CD4-positive, CD25-positive, alpha-beta regulatory T cell (primary cell): ENCODE measurements at regions not wholly inside any gene's neighbourhood (a gene's known extent, or its start where the extent isn't known, plus 50 kb on each side); places are given as distances from the start of the nearest gene placed in this dataset.

ENCODE experiments used
- ATAC-seq, 2 donors: fragments of 150-1000 bp; cut with Tn5 transposase; one replicate each; pipeline ENCODE4 v1.10.0; 2021; ENCODE audit warnings: low read depth in 2 of 2, moderate number of reproducible peaks in 2 of 2, moderate library complexity in 1 of 2
- DNase-seq, 3 donors: peaks; one replicate each; pipeline versions ENCODE4 v3.0.0 to v3.0.0-alpha.2; 2012 to 2022; ENCODE audit warnings: mixed read lengths in 1 of 3
- H3K27ac ChIP-seq: one replicate; pipeline ENCODE4 v1.7.0; 2013; ENCODE audit warnings: mild to moderate bottlenecking, low read length; ENCODE audit not compliant: insufficient read depth, poor library complexity, severe bottlenecking
- H3K27me3 ChIP-seq: one replicate; pipeline ENCODE4 v1.7.0; 2013; ENCODE audit warnings: low read length; ENCODE audit not compliant: control insufficient read depth, insufficient read depth
- H3K36me3 ChIP-seq: one replicate; pipeline ENCODE4 v1.7.0; 2013; ENCODE audit warnings: mild to moderate bottlenecking, low read length, moderate library complexity; ENCODE audit not compliant: control insufficient read depth, insufficient read depth
- H3K4me1 ChIP-seq: 2 replicates; pipeline ENCODE4 v1.7.0; 2013; ENCODE audit warnings: mild to moderate bottlenecking, low read length; ENCODE audit not compliant: insufficient read depth, control insufficient read depth, poor library complexity, severe bottlenecking
- H3K4me3 ChIP-seq: one replicate; pipeline ENCODE4 v1.7.0; 2013; ENCODE audit warnings: low read depth, mild to moderate bottlenecking, low read length, moderate library complexity
- H3K9me3 ChIP-seq, 2 experiments: 1 replicate in 1 of 2; 2 replicates in 1 of 2; pipeline ENCODE4 v1.7.0; 2013; ENCODE audit warnings: low read length in 2 of 2, mild to moderate bottlenecking in 1 of 2, moderate library complexity in 1 of 2; ENCODE audit not compliant: control insufficient read depth in 2 of 2
- H3K27ac Mint-ChIP-seq, 3 donors: one replicate each; pipeline ENCODE4 v1.8.0; 2020 to 2022; ENCODE audit warnings: mild to moderate bottlenecking in 3 of 3, mixed read lengths in 3 of 3, moderate library complexity in 2 of 3
- H3K27me3 Mint-ChIP-seq: one replicate; pipeline ENCODE4 v1.8.0; 2022; ENCODE audit warnings: mild to moderate bottlenecking, mixed read lengths
- H3K36me3 Mint-ChIP-seq: one replicate; pipeline ENCODE4 v1.8.0; 2020; ENCODE audit warnings: mixed read lengths
- H3K4me1 Mint-ChIP-seq, 4 donors: one replicate each; pipeline ENCODE4 v1.8.0; 2020 to 2022; ENCODE audit warnings: mixed read lengths in 4 of 4, mild to moderate bottlenecking in 1 of 4
- H3K4me3 Mint-ChIP-seq, 4 donors: one replicate each; pipeline ENCODE4 v1.8.0; 2020 to 2022; ENCODE audit warnings: mild to moderate bottlenecking in 4 of 4, mixed read lengths in 4 of 4, moderate library complexity in 3 of 4
- H3K9me3 Mint-ChIP-seq, 7 donors: one replicate each; pipeline ENCODE4 v1.8.0; 2020 to 2022; ENCODE audit warnings: mixed read lengths in 7 of 7, mild to moderate bottlenecking in 3 of 7, moderate library complexity in 2 of 7

DNA sequence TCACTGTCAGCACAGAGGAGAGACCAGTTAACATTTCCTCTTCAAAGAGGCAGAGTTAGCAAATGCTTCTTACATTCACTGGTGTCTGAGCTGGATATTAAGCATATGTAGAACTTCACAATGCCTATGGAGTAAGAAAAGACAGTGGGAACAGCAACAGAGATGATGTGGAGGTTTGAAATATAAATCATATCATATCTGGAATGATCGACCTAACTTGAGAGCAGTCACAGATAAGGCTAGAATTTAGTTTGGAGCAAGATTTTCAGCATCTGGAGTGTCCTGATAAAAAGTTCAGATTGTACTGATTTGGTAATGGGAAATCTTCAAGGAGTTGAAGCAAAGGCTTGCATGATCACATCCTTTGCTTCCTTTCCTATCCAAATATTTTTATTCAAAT lies 90.5 kb upstream of the ANKRD50 start:
- peaks cover 0 to 2% of the 10 kb centered on the region in 2 experiments for H3K9me3 ChIP-seq
- no peak overlapping the region for H3K4me3 ChIP-seq
- H3K27me3 ChIP-seq, result no peaks in the 10 kb centered on the region
- no peaks in the 10 kb centered on the region for H3K4me1 Mint-ChIP-seq
- no peak overlapping the region for H3K27ac Mint-ChIP-seq
- no peak for DNase-seq
- H3K9me3 Mint-ChIP-seq, result peaks cover under 1 to 13% (median 5%) of the 10 kb centered on the region in 7 donors
- H3K4me3 Mint-ChIP-seq, result no peak overlapping the region
- ATAC-seq, result no peak
- no peaks in the 10 kb centered on the region for H3K36me3 ChIP-seq
- H3K27me3 Mint-ChIP-seq, result no peaks in the 10 kb centered on the region
- H3K27ac ChIP-seq, result no peak overlapping the region
- no peaks in the 10 kb centered on the region for H3K4me1 ChIP-seq
- no peaks in the 10 kb centered on the region for H3K36me3 Mint-ChIP-seq

DNA sequence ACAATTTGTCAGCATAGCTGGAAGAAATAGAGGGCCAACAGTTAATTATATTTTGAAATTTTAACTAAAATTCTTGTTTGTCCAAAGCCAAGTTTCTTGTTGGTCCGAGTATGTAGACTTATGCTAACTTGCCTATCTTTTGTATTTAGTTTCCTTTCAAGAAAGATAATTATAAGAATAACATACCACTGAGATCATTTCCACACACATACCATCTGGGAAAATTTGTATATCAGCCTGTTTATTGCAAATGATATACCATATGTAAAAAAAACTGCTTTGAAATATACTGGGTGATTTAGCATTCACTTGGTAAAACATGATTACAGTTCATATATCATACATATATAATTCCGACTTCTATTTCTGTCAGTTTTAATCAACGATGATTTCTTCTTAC lies 84.7 kb upstream of the ANKRD50 start:
- Histone ChIP-seq H3K4me3 (no peak overlapping the region), H3K36me3 (no peaks in the 10 kb centered on the region), H3K4me1 (no peaks in the 10 kb centered on the region), H3K27ac (no peak overlapping the region), H3K27me3 (no peaks in the 10 kb centered on the region), H3K9me3 (no peaks in the 10 kb centered on the region)
- Mint-ChIP-seq H3K9me3 (peaks cover 0 to 19% (median 2%) of the 10 kb centered on the region in 7 donors), H3K4me1 (no peaks in the 10 kb centered on the region), H3K27ac (no peak overlapping the region), H3K36me3 (no peaks in the 10 kb centered on the region), H3K27me3 (no peaks in the 10 kb centered on the region), H3K4me3 (no peak overlapping the region)
- ATAC-seq (no peak), DNase-seq (no peak)

DNA sequence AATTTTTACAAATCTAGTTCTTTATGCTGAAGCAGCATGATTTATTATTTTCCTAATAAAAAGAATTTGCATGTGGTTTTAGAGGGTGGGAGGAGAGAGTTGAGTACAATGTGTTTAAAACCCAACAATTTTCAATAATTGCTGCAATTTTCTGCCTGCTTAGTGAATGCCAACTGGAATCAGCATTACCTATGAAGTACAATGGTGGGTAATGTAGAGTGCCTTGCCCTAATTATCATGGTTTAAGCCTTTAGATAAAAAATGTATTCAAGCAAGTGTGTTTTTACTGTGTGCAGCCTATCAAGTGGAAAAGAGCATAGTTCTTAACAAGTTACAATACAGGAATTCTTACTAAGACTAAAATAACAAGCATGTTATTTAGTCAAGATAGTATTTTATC lies 77.9 kb upstream of the ANKRD50 start:
- H3K27ac Mint-ChIP-seq, result no peak overlapping the region
- Histone ChIP-seq H3K9me3 (no peaks in the 10 kb centered on the region), H3K27ac (no peak overlapping the region), H3K36me3 (no peaks in the 10 kb centered on the region), H3K4me1 (no peaks in the 10 kb centered on the region), H3K27me3 (no peaks in the 10 kb centered on the region), H3K4me3 (no peak overlapping the region)
- ATAC-seq, result no peak
- no peaks in the 10 kb centered on the region for H3K4me1 Mint-ChIP-seq
- H3K36me3 Mint-ChIP-seq, result no peaks in the 10 kb centered on the region
- DNase-seq, result no peak
- no peak overlapping the region for H3K4me3 Mint-ChIP-seq
- H3K9me3 Mint-ChIP-seq, result peaks cover 0 to 11% (median 2%) of the 10 kb centered on the region in 7 donors
- no peaks in the 10 kb centered on the region for H3K27me3 Mint-ChIP-seq

DNA sequence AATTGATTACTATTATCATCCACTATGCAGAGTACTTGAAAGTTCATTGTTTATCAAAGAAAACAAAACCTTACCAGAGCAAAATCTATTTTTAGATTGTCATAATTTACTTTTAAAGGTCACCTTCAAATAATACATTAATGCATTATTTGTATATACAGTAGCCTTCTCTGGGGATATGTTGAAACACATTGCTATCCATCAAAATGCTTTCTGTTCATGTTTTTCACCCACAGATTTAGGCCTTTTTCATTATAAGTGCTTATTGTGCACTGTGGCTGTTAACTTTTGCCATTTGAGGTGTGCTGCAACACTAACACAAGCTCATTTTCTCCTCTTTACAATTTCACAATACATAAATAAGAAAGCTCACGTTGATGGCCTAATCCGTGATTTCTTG lies 74.1 kb upstream of the ANKRD50 start:
- no peaks in the 10 kb centered on the region for H3K4me1 Mint-ChIP-seq
- ATAC-seq, result no peak

DNA sequence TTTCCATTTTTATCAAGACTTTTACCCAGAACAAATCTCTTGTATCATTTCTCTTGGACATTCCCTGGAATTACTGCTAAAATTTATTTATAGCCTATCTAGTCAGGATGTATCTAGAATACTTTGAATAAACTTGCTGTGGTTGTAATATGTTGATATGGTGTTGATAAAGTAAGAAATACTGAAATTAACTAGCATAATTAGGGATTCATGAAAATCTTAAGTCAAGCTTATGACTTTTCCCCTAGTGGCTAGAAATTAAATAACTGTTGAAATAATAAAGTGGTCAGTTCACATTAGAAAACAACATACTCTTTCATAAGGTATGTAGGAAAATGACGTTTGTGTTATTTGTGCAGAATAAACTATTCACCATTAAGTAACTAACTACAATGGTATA lies 73.1 kb upstream of the ANKRD50 start:
- no peak overlapping the region for H3K27ac Mint-ChIP-seq
- Histone ChIP-seq H3K4me1 (no peaks in the 10 kb centered on the region), H3K36me3 (no peaks in the 10 kb centered on the region), H3K4me3 (no peak overlapping the region), H3K27ac (no peak overlapping the region), H3K27me3 (no peaks in the 10 kb centered on the region), H3K9me3 (no peaks in the 10 kb centered on the region)
- no peaks in the 10 kb centered on the region for H3K36me3 Mint-ChIP-seq
- DNase-seq (no peak), ATAC-seq (no peak)
- no peaks in the 10 kb centered on the region for H3K27me3 Mint-ChIP-seq
- H3K9me3 Mint-ChIP-seq, result peaks cover 0 to 7% (median 3%) of the 10 kb centered on the region in 7 donors
- H3K4me3 Mint-ChIP-seq, result no peak overlapping the region
- no peaks in the 10 kb centered on the region for H3K4me1 Mint-ChIP-seq

More for the DNA sequence above, 74.1 kb upstream of the ANKRD50 start:
- H3K27me3 Mint-ChIP-seq, result no peaks in the 10 kb centered on the region
- DNase-seq, result no peak
- no peak overlapping the region for H3K4me3 Mint-ChIP-seq
- H3K9me3 Mint-ChIP-seq, result peaks cover 0 to 7% (median 2%) of the 10 kb centered on the region in 7 donors
- H3K4me3 ChIP-seq, result no peak overlapping the region
- no peaks in the 10 kb centered on the region for H3K4me1 ChIP-seq
- no peak overlapping the region for H3K27ac Mint-ChIP-seq
- H3K27me3 ChIP-seq, result no peaks in the 10 kb centered on the region
- H3K9me3 ChIP-seq, result no peaks in the 10 kb centered on the region
- no peaks in the 10 kb centered on the region for H3K36me3 ChIP-seq
- no peaks in the 10 kb centered on the region for H3K36me3 Mint-ChIP-seq
- no peak overlapping the region for H3K27ac ChIP-seq

DNA sequence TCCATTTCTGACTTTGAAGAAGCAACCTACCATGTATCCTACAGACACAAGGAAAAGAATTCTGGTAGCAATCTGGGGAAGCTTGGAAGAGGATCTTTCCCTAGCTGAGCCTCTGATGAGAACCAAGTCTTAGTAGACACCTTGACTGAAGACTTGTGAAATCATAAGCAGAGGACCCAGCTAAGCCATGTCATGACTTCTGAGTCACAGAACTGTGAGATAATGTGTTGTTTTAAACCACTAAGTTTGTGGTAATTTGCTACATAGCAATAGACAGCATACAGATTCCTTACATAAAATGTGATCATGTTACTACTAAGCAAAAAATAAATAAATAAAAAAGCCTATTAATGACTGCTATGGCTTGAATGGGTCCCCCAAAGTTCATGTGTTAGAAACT lies 71.3 kb upstream of the ANKRD50 start:
- Histone ChIP-seq H3K27ac (no peak overlapping the region), H3K4me1 (no peaks in the 10 kb centered on the region), H3K4me3 (no peak overlapping the region), H3K36me3 (no peaks in the 10 kb centered on the region), H3K9me3 (no peaks in the 10 kb centered on the region), H3K27me3 (no peaks in the 10 kb centered on the region)
- peaks cover 0 to 5% (median 3%) of the 10 kb centered on the region in 7 donors for H3K9me3 Mint-ChIP-seq
- H3K27ac Mint-ChIP-seq, result no peak overlapping the region
- no peaks in the 10 kb centered on the region for H3K4me1 Mint-ChIP-seq
- DNase-seq, result no peak
- H3K36me3 Mint-ChIP-seq, result no peaks in the 10 kb centered on the region
- no peaks in the 10 kb centered on the region for H3K27me3 Mint-ChIP-seq
- no peak overlapping the region for H3K4me3 Mint-ChIP-seq
- no peak for ATAC-seq

DNA sequence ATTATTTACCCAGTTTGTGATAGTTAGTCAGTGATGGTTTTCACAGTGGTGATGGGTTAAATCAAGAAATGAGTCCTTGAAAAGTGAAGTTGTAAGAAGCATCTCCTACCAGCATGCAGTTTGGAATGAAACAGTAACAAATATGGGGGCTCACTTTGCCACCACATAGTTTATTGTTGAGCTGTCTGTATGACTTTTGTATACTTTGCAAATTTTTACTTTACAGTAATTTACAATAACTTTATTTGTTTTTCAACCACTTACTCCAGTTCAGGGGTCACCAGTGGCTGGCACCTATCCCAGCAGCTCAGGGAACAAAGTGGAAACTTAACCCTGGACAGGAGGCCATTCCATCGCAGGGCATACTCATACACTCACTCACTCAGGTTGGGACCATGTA lies 64.5 kb upstream of the ANKRD50 start:
- DNase-seq (no peak), ATAC-seq (no peak)
- Histone ChIP-seq H3K27ac (no peak overlapping the region), H3K36me3 (no peaks in the 10 kb centered on the region), H3K4me3 (no peak overlapping the region), H3K4me1 (no peaks in the 10 kb centered on the region), H3K27me3 (no peaks in the 10 kb centered on the region), H3K9me3 (no peaks in the 10 kb centered on the region)
- Mint-ChIP-seq H3K9me3 (peaks cover 0 to 6% (median 4%) of the 10 kb centered on the region in 7 donors), H3K4me1 (no peaks in the 10 kb centered on the region), H3K4me3 (no peak overlapping the region), H3K27me3 (no peaks in the 10 kb centered on the region), H3K36me3 (no peaks in the 10 kb centered on the region), H3K27ac (no peak overlapping the region)

DNA sequence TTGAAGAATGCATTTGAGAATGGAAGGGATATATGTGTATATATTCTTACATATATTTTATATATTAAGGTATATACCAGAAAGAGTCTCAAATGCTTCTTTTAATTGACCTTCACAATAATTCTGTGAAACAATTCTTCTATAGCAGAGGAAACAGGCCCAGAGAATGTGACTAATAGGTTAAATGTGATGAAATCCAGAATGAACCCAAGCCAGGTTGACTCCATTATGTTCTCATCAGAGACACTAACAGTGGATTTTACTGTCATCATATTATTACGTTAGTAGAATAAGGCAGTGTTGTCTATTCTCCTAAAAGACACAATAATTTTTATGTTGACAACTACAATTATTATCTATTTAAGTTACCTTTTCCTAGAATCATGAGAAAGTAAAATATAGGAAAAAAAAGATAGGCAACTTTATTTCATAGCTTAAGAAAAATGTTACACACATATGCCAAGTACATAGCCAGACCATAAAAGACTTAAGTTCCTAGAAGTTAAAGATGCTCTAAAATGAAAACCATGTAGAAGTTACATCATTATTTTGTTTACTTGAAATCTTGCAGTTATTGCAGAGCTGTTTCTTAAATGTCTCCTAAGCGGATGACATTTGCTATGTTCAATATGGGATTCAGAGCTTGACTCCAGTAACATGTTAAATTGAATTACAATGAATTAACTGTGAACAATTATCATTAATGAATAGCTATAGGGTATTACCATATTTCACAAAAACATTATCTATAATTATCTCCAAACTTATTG lies 56.2 kb upstream of the ANKRD50 start:
- Mint-ChIP-seq H3K4me1 (no peaks in the 10 kb centered on the region), H3K27ac (no peak overlapping the region), H3K27me3 (no peaks in the 10 kb centered on the region)

More for the DNA sequence above, 56.2 kb upstream of the ANKRD50 start:
- H3K27ac ChIP-seq, result no peak overlapping the region
- no peaks in the 10 kb centered on the region for H3K9me3 ChIP-seq
- no peaks in the 10 kb centered on the region for H3K4me1 ChIP-seq
- Mint-ChIP-seq H3K4me3 (no peak overlapping the region), H3K9me3 (peaks cover 0 to 5% (median 4%) of the 10 kb centered on the region in 7 donors), H3K36me3 (no peaks in the 10 kb centered on the region)
- H3K27me3 ChIP-seq, result no peaks in the 10 kb centered on the region
- DNase-seq (no peak), ATAC-seq (no peak)
- H3K4me3 ChIP-seq, result no peak overlapping the region
- no peaks in the 10 kb centered on the region for H3K36me3 ChIP-seq
